Pancreas (tissue), 10 donors: ENCODE measurements at regions not wholly inside any gene's neighbourhood (a gene's known extent, or its start where the extent isn't known, plus 50 kb on each side); places are given as distances from the start of the nearest gene placed in this dataset.

Experiments used
- ATAC-seq, 4 donors: fragments of 200-7000 bp; cut with Tn5 transposase; one replicate each; pipeline versions ENCODE4 v1.8.0 to v1.9.1; 2020; ENCODE audit warnings: mild to moderate bottlenecking in 4 of 4, moderate library complexity in 4 of 4
- DNase-seq, 6 donors: peaks; one replicate each; pipeline ENCODE4 v3.0.0-alpha.2; 2020
- FAIRE-seq: peaks from 2 replicates; lab custom pipeline; 2012; peaks lifted over from hg19 to GRCh38; lab: Jason Lieb, UNC
- H3K27ac ChIP-seq, 4 donors: fragments of 200-600 bp; sonication (generic); 1 replicate in 3 of 4; 2 replicates in 1 of 4; pipeline versions ENCODE4 v1.5.0 to v1.8.0; 2020
- H3K27me3 ChIP-seq, 4 donors: fragments of 200-600 bp; one replicate each; pipeline ENCODE4 v1.8.0; 2021
- H3K36me3 ChIP-seq, 3 donors: fragments of 200-600 bp; sonication (generic) in 1 of 3; one replicate each; pipeline versions ENCODE4 v1.5.0 to v1.8.0; 2020 to 2021
- H3K4me1 ChIP-seq, 3 donors: fragments of 200-600 bp; one replicate each; pipeline ENCODE4 v1.8.0; 2021
- H3K4me3 ChIP-seq, 4 donors: fragments of 200-600 bp; sonication (generic) in 2 of 4; one replicate each; pipeline versions ENCODE4 v1.5.0 to v1.8.0; 2020 to 2021
- H3K9me3 ChIP-seq, 4 donors: fragments of 200-600 bp; one replicate each; pipeline ENCODE4 v1.8.0; 2021
- WGBS, 2 donors: extraction: QIAGEN DNeasy Blood & Tissue Kit; methylation state at CpG; one replicate each; pipeline ENCODE4 v1.1.7; 2013; 5-methylcytosine and 5-hydroxymethylcytosine counted together
- intact Hi-C, 3 donors: fragments of 100-400 bp; cut with DNase I; formaldehyde crosslinking; loops; one replicate each; pipeline versions ENCODE4 v1.11.1 to v1.14.2; 2022
- TF ChIP-seq, protein P1 (sequence below), 4 donors: fragments of 200-600 bp; sonication (generic) in 3 of 4; IDR thresholded peaks; one replicate each; pipeline versions ENCODE4 v1.5.0 to v1.8.0; 2021; ENCODE audit warnings: antibody characterized with exemption in 4 of 4
- donor health status: healthy with polysubstance abuse.
- donor health status: DM: no; HTN: no; CAD: no; lungs with moderate emphysema.
- donor health status: DM: no; HTN: no; CAD: no.
- donor health status: control.
- donor health status: control.
- donor health status: Bipolar disorder and iron deficiency.
- donor health status: DM: yes; HTN: yes; CAD: no.
- donor health status: DM: no; HTN: no; CAD: no.
- donor health status: DM: no; HTN: no; CAD: no.
- donor health status: DM: yes; HTN: yes; CAD: no.

DNA sequence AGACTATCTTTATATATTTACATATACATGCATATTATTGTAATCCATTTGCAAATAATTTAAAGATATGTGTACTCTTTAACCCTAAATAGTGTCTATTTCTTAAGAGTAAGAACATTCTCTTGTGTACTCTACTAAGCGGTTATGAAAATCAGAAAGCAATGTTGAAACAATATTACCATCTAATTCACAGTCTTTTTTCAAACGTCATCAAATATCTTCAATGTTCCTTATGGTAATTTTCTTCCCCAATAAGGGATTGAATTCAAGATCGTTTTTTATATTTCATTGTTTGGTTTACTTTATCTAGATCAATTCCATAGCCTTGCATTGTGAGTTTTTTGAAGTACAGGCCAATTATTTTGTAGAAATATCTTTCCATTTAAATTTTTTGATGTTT, 1647.4 kb upstream of the PRR20A start:
- Histone ChIP-seq H3K9me3 (no peaks in the 10 kb centered on the region), H3K4me1 (no peaks in the 10 kb centered on the region), H3K36me3 (no peaks in the 10 kb centered on the region), H3K27ac (no peak overlapping the region), H3K27me3 (no peaks in the 10 kb centered on the region), H3K4me3 (no peak overlapping the region)
- FAIRE-seq (no peak), ATAC-seq (no peak), DNase-seq (no peak)
- 56 to 76% methylated on average over 3 of the region's 3 CpGs for WGBS, 2 donors
- intact Hi-C loops, result no loop called here
- TF ChIP-seq, protein P1, sequence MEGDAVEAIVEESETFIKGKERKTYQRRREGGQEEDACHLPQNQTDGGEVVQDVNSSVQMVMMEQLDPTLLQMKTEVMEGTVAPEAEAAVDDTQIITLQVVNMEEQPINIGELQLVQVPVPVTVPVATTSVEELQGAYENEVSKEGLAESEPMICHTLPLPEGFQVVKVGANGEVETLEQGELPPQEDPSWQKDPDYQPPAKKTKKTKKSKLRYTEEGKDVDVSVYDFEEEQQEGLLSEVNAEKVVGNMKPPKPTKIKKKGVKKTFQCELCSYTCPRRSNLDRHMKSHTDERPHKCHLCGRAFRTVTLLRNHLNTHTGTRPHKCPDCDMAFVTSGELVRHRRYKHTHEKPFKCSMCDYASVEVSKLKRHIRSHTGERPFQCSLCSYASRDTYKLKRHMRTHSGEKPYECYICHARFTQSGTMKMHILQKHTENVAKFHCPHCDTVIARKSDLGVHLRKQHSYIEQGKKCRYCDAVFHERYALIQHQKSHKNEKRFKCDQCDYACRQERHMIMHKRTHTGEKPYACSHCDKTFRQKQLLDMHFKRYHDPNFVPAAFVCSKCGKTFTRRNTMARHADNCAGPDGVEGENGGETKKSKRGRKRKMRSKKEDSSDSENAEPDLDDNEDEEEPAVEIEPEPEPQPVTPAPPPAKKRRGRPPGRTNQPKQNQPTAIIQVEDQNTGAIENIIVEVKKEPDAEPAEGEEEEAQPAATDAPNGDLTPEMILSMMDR (IDR thresholded peaks at IDR 0.05), result no peak

DNA sequence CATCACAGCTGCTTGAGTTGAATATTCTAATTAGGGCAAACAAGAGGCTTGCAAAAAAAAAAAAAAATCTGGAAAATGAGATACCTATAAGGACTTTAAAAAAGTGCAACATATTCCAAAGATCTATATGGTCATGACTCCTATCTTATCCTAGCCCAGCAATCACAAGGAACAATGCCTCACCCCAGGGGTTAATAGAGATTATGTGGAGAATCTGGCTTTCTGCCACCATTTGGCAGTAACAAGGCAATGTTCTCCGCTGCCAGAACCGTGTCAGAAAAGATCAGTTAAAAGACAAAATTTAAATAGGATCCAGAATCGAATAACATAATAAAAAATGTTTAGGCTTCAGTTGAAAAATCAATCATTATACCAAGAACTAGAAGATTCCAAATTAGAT, 1643.2 kb upstream of the PRR20A start:
- Histone ChIP-seq H3K4me1 (no peaks in the 10 kb centered on the region), H3K27me3 (no peaks in the 10 kb centered on the region), H3K4me3 (no peak overlapping the region), H3K27ac (no peak overlapping the region), H3K9me3 (no peaks in the 10 kb centered on the region), H3K36me3 (no peaks in the 10 kb centered on the region)
- FAIRE-seq (no peak), DNase-seq (no peak), ATAC-seq (no peak)
- TF ChIP-seq, protein P1 (IDR thresholded peaks at IDR 0.05), result no peak
- WGBS, 2 donors, result 53 to 64% methylated on average over 3 of the region's 3 CpGs
- intact Hi-C loops, result no loop called here

DNA sequence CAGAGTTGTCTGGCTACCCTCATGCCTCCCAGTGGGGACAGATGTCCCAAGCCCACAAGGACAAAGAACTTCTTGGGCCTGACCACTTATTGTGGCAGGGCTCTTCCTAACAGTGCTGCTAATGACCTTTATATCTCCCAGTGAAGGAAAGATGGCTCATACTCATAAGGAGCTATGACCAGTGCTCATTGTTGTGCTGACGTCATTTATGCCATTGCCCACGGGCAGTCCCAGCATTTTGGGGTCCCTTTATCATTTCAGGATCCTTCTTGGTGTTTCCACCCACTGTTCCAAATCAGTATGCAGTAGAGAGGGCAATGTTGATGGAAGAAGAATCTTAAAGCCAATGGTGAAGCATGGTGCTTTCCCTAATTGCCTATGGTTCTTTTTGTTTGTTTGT, 1640.0 kb upstream of the PRR20A start:
- Histone ChIP-seq H3K4me3 (no peak overlapping the region), H3K27ac (no peak overlapping the region), H3K36me3 (no peaks in the 10 kb centered on the region), H3K4me1 (no peaks in the 10 kb centered on the region), H3K9me3 (no peaks in the 10 kb centered on the region), H3K27me3 (no peaks in the 10 kb centered on the region)
- TF ChIP-seq, protein P1 (IDR thresholded peaks at IDR 0.05), result no peak
- DNase-seq (no peak), FAIRE-seq (no peak), ATAC-seq (no peak)
- WGBS, 2 donors, result 50 to 71% methylated on average over 2 of the region's 2 CpGs
- intact Hi-C loops, result no loop called here

DNA sequence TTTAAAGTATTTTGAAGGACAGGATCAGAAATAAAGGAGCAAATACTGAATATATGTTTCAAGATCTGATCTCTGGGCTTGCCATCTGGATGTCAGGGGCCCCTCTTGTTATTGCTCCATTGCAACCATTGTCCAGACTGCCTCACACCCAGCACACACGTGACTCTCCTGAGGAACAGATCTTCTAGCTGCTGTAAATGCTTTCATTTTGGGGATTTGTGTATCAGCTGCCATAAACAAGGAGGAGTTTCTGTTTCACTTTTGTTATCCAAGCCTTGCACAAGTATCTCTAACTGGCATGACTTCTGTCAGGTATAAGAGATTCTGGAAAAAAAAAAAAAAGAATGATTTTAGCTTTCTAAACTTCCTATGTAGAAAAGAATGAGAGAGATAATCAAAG, 1624.1 kb upstream of the PRR20A start:
- intact Hi-C loops, result no loop called here
- H3K9me3 ChIP-seq, result no peaks in the 10 kb centered on the region
- TF ChIP-seq, protein P1 (IDR thresholded peaks at IDR 0.05), result no peak
- H3K4me1 ChIP-seq, result no peaks in the 10 kb centered on the region
- no peak for DNase-seq
- H3K36me3 ChIP-seq, result no peaks in the 10 kb centered on the region
- H3K4me3 ChIP-seq, result no peak overlapping the region
- ATAC-seq, result no peak
- H3K27me3 ChIP-seq, result no peaks in the 10 kb centered on the region
- FAIRE-seq, result no peak
- WGBS, 2 donors, result 37 to 64% methylated on average over 1 of the region's 1 CpG
- no peak overlapping the region for H3K27ac ChIP-seq

DNA sequence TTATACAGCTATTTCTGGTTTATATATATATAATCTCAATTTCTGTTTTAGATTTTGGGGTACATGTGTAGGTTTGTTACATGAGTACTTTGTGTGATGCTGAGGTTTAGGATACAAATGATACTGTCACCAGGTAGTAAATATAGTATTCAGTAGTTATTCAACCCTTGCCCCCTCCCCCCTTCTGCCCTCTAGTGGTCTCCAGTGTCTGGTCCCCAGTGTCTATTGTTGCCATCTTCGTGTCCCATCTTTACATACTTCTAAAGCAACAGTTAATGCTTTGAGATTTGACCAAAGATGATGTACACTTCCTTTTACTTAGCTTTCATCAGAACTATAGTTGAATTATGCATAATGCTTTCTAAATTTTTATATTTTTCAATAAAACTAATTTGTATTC, 1623.4 kb upstream of the PRR20A start:
- no peak for FAIRE-seq
- no peak for ATAC-seq
- H3K27ac ChIP-seq, result no peak overlapping the region
- no peaks in the 10 kb centered on the region for H3K27me3 ChIP-seq
- no peaks in the 10 kb centered on the region for H3K9me3 ChIP-seq
- WGBS, 2 donors, result 45 to 56% methylated on average over 1 of the region's 1 CpG
- H3K4me3 ChIP-seq, result no peak overlapping the region
- H3K36me3 ChIP-seq, result no peaks in the 10 kb centered on the region
- TF ChIP-seq, protein P1 (IDR thresholded peaks at IDR 0.05), result no peak
- DNase-seq, result no peak
- no peaks in the 10 kb centered on the region for H3K4me1 ChIP-seq
- intact Hi-C loops, result no loop called here
